Ishikawa (cell line): ENCODE measurements at regions not wholly inside any gene's neighbourhood (a gene's known extent, or its start where the extent isn't known, plus 50 kb on each side); places are given as distances from the start of the nearest gene placed in this dataset.
A peak's percentile ranks its signal among the peaks of the same experiment; 100 is the strongest.

Source experiments
- CEBPB ChIP-seq: IDR thresholded peaks from 2 replicates; pipeline ENCODE4 v1.6.1; 2012
- CREB1 ChIP-seq: IDR thresholded peaks from 2 replicates; pipeline ENCODE4 v1.6.1; 2012; ENCODE audit warnings: low read depth
- EGR1 ChIP-seq: IDR thresholded peaks from 2 replicates; pipeline ENCODE4 v1.6.1; 2012
- EP300 ChIP-seq: IDR thresholded peaks from 2 replicates; pipeline ENCODE4 v1.6.1; 2012; ENCODE audit warnings: borderline replicate concordance
- FOXM1 ChIP-seq: IDR thresholded peaks from 2 replicates; pipeline ENCODE4 v1.6.1; 2012; ENCODE audit warnings: low read depth, borderline replicate concordance
- NFIC ChIP-seq: IDR thresholded peaks from 2 replicates; pipeline ENCODE4 v1.6.1; 2012
- RAD21 ChIP-seq: IDR thresholded peaks from 2 replicates; pipeline ENCODE4 v1.6.1; 2012; ENCODE audit warnings: low read depth
- TAF1 ChIP-seq: IDR thresholded peaks from 2 replicates; pipeline ENCODE4 v1.6.1; 2012; ENCODE audit warnings: low read depth, mild to moderate bottlenecking
- TCF12 ChIP-seq: IDR thresholded peaks from 2 replicates; pipeline ENCODE4 v1.6.1; 2012; ENCODE audit warnings: low read depth
- TEAD4 ChIP-seq: IDR thresholded peaks from 2 replicates; pipeline ENCODE4 v1.6.1; 2012
- YY1 ChIP-seq: IDR thresholded peaks from 2 replicates; pipeline ENCODE4 v1.6.1; 2012; ENCODE audit warnings: low read depth
- ZBTB7A ChIP-seq: IDR thresholded peaks from 2 replicates; pipeline ENCODE4 v1.6.1; 2012; ENCODE audit warnings: low read depth
- TF ChIP-seq, protein P1 (sequence below): IDR thresholded peaks from 2 replicates; pipeline ENCODE4 v1.6.1; 2012
- TF ChIP-seq, protein P2 (sequence below): IDR thresholded peaks from 2 replicates; pipeline ENCODE4 v1.6.1; 2012; ENCODE audit warnings: low read depth, mild to moderate bottlenecking
- TF ChIP-seq, protein P3 (sequence below): IDR thresholded peaks from 2 replicates; pipeline ENCODE4 v1.6.1; 2012

DNA sequence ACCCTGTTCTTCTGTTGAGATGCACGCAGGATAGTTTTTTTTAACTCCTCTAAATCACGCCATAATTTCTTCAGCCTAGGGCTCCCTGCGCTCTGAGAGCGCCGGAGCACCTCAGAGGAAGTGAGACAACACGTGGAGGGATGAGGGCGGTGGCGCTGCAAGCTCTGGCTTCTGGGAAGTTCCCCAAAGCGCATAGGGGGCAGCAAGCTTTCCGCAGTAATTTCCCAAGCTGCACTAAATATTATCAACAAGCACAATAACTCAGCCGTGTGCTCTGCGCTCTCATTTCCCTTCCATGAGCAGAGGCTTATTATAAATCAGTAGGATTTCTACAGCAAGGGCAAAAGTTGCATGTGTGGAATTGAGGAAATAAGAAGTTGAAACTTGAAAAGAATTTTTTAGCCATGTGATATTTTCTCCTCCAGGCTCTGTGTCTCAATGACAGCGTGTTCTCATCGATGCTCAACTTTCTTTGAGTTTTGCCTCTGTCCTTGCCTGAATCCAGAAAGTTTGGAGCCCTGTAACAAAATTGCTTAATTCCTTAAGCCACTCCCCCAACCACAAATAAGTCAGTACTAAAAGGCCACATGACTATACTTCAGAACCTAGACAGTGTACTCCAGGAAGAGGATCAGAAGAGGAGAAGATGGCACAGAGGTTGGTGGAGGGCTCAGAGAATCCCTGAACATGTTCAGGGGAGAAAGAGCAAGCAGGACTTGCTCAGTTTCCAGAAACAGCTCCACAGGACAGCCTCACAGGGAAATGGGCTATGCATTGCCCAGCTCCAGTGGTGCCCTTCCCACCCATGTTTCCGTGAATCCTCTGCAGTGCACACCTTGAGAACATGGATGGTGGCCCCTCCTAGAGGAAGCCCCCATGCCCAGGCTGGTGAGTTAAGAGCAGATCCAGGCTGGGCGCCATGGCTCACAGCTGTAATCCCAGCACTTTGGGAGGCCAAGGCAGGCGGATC is 221.5 kb upstream of the GHITM start:
- TF ChIP-seq, protein P1, sequence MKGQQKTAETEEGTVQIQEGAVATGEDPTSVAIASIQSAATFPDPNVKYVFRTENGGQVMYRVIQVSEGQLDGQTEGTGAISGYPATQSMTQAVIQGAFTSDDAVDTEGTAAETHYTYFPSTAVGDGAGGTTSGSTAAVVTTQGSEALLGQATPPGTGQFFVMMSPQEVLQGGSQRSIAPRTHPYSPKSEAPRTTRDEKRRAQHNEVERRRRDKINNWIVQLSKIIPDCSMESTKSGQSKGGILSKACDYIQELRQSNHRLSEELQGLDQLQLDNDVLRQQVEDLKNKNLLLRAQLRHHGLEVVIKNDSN, result peak; percentile 32; the same call in 1 of the 2 replicates
- TF ChIP-seq TCF12, result no peak
- TF ChIP-seq TAF1, result no peak
- TF ChIP-seq EP300, result no peak
- TF ChIP-seq CREB1, result no peak
- no peak for TF ChIP-seq FOXM1
- TF ChIP-seq TEAD4, result no peak
- TF ChIP-seq, protein P2, sequence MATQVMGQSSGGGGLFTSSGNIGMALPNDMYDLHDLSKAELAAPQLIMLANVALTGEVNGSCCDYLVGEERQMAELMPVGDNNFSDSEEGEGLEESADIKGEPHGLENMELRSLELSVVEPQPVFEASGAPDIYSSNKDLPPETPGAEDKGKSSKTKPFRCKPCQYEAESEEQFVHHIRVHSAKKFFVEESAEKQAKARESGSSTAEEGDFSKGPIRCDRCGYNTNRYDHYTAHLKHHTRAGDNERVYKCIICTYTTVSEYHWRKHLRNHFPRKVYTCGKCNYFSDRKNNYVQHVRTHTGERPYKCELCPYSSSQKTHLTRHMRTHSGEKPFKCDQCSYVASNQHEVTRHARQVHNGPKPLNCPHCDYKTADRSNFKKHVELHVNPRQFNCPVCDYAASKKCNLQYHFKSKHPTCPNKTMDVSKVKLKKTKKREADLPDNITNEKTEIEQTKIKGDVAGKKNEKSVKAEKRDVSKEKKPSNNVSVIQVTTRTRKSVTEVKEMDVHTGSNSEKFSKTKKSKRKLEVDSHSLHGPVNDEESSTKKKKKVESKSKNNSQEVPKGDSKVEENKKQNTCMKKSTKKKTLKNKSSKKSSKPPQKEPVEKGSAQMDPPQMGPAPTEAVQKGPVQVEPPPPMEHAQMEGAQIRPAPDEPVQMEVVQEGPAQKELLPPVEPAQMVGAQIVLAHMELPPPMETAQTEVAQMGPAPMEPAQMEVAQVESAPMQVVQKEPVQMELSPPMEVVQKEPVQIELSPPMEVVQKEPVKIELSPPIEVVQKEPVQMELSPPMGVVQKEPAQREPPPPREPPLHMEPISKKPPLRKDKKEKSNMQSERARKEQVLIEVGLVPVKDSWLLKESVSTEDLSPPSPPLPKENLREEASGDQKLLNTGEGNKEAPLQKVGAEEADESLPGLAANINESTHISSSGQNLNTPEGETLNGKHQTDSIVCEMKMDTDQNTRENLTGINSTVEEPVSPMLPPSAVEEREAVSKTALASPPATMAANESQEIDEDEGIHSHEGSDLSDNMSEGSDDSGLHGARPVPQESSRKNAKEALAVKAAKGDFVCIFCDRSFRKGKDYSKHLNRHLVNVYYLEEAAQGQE, result no peak
- TF ChIP-seq, protein P3, sequence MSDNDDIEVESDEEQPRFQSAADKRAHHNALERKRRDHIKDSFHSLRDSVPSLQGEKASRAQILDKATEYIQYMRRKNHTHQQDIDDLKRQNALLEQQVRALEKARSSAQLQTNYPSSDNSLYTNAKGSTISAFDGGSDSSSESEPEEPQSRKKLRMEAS, result peak; percentile 17; the same call in 1 of the 2 replicates
- TF ChIP-seq EGR1, result no peak
- no peak for TF ChIP-seq ZBTB7A
- TF ChIP-seq RAD21, result no peak
- TF ChIP-seq YY1, result no peak
- TF ChIP-seq NFIC, result no peak
- no peak for TF ChIP-seq CEBPB

DNA sequence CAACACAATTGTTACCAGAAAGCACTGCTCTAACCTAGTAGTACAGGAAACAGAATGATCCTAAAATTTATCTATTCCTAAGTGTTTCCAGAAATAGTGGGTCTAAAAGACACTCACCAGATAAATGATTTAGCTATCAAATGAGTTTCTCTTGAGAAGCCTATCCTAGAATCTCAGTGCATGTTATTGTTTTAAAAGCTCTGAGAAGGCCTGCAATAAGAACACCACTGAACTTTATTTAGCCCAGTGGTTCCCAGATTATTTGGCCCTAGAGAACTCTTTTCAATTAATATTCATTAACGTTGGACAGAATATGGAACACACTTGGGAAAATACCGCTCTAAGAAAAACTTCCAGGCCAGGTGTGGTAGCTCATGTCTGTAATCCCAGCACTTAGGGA is 220.1 kb upstream of the GHITM start:
- TF ChIP-seq RAD21, result no peak
- no peak for TF ChIP-seq CREB1
- no peak for TF ChIP-seq CEBPB
- no peak for TF ChIP-seq TCF12
- TF ChIP-seq, protein P1, result no peak
- no peak for TF ChIP-seq FOXM1
- TF ChIP-seq EGR1, result no peak
- TF ChIP-seq, protein P3, result no peak
- TF ChIP-seq NFIC, result no peak
- TF ChIP-seq YY1, result no peak
- no peak for TF ChIP-seq TEAD4
- TF ChIP-seq EP300, result no peak

DNA sequence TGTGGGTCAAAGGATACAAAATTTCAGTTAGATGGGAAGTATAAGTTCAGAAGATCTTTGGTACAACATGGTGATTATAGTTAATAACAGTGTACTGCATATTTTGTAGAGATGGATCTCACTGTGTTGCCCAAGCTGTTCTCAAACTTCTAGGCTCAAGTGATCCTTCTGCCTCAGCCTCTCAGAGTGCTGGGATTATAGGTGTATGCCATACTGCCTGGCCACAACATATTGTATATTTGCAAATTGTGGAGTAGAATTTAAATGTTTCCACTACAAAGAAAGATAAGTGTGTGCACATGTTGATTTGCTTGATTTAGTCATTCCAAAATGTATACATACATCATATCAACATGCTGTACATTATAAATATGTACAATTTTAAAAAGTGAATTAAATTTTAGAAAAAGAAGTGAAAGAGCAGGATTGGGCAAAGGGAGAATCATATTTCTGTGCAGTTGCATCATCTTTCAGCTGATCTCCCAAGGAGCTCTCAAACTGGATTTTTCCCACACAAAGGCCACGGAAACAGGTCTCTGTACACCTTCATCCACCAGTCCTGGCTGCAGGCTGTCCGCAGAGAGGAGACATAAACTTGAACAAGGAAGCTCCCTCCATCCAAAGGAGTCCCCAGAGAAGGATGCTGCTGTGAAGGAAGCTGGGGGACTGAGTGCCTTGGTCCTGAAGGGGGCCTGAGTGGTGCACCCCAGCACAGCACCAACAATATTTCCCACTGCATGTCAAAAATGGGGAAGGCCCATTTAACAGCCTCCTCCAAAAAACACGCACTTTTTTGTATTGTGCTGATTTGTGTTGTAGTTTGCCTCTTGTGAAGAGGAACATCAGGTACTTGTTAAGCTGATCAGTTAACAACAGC is 217.1 kb upstream of the GHITM start:
- TF ChIP-seq ZBTB7A, result no peak
- no peak for TF ChIP-seq CREB1
- no peak for TF ChIP-seq EP300
- no peak for TF ChIP-seq EGR1
- TF ChIP-seq, protein P2, result no peak
- no peak for TF ChIP-seq YY1
- TF ChIP-seq, protein P3, result no peak
- TF ChIP-seq TCF12, result no peak
- TF ChIP-seq NFIC, result no peak
- no peak for TF ChIP-seq TEAD4
- TF ChIP-seq CEBPB, result no peak
- TF ChIP-seq RAD21, result no peak

DNA sequence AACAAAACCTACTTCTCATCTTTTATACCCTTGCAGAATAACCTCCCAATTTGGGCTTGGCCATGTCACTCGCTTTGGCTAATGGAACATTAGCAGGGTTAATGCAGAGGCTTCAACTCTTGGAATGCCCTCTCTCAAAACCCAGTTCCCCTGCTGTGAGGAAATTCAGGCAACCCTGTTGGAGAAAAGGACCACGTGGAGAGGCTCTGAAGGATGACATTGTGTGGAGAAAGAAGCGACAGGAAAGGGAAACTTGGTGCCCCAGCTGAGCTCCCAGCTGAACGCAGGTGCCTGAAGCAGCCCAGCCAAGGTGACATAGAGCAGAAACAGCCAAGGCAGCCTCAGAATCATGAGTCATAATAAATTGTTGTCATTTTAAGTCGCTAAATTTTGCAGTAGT is 214.2 kb upstream of the GHITM start:
- TF ChIP-seq ZBTB7A, result no peak
- TF ChIP-seq CREB1, result no peak
- TF ChIP-seq YY1, result no peak
- no peak for TF ChIP-seq TEAD4
- TF ChIP-seq, protein P1, result no peak
- TF ChIP-seq, protein P2, result no peak
- no peak for TF ChIP-seq RAD21
- TF ChIP-seq TCF12, result no peak
